Stimulated activated CD8-positive, alpha-beta memory T cell treated with anti-CD3 and anti-CD28 coated beads, Interleukin-12 subunit alpha, Interleukin-12 subunit beta, amount 100 ng/mL, for 1 hour (primary cell): ENCODE measurements at regions not wholly inside any gene's neighbourhood (a gene's known extent, or its start where the extent isn't known, plus 50 kb on each side); places are given as distances from the start of the nearest gene placed in this dataset.
"Not testable (repeated sequence)": the region's sequence is repeated elsewhere in the genome, so short reads cannot be mapped to it uniquely, and the experiment has no call there.

Source experiments
- DNase-seq: peaks from one replicate; pipeline ENCODE4 v3.0.0-alpha.2; 2020; ENCODE audit warnings: low read depth

DNA sequence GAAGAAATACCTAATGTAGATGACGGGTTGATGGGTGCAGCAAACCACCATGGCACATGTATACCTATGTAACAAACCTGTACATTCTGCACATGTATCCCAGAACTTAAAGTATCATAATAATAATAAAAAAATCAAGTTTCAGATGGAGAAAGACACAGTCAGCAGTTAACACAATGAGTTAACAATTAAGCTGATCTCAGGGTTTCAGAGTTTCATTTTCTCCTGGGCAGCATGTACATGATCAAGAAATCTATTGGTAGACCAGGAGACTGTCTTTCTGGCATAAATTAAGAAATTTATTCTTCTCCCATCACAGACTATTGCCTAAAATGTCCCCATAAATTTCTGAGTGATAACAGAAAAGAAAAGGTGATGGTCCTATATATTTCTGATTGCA is 155.3 kb downstream of the RAD51AP2 start:
- no peak for DNase-seq

DNA sequence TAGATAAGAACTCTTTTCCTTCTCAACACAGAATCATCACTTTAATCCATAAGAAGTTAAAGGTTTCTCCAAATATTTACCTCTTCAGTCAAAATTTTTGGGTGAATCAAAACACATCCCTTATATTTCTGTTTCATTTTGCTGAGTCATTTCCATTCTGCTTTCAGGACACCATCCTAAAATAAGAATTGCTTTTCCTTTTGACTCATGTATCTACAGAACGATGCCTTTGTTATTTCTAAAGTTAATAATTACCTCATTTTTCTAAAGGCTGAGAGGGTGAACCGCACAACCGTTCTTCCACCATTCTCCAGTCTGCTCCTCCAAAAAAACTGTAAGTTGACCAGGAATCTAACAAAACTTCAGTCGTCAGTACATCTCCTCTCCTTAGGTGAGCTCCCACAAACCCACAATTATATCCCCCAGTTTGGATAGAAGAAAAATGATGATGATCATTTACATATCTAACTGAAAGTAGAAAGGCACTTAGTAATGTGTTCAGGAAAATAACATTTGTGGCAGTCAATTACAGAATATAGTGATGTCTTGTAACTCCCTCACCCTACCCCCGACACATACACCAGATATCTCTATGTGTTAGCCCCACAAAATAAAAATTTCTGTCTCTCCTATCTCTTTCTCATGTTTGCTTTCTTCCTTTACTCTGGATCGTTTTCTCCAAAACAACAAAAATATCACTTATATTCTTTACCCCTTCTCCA is 162.5 kb downstream of the RAD51AP2 start:
- DNase-seq: no peak

DNA sequence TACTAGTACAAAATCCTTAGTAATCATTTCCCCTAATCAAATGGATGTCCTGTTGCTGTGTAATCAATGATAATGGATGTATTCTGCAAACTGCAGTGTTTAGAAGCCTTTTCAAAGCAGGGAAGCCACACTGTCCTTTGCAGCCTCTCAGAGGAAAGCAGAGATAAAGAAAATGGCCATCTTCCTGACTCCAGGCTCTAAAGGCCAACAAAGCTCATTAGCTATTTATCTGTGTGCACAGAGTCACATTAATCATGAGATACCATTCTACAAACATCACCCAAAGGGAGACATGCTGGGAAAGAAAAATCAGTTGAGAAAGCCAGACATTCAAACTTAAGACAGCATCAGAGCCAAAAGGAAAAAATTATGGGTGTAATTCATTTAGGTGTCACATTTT is 165.0 kb downstream of the RAD51AP2 start:
- no peak for DNase-seq

DNA sequence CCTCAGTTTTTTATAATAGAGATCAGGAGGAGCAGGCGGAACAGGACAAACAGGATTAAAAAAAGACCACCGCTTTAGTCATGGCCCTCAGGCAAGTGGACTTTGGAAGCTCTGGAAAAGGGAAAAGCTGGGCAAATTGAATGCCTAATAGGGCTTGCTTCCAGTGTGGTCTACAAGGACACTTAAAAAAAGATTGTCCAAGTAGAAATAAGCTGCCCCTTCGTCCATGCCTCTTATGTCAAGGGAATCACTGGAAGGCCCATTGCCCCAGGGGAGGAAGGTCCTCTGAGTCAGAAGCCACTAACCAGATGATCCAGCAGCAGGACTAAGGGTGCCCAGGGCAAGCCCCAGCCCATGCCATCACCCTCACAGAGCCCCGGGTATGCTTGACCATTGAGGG is 175.5 kb downstream of the RAD51AP2 start:
- not testable (repeated sequence) for DNase-seq

DNA sequence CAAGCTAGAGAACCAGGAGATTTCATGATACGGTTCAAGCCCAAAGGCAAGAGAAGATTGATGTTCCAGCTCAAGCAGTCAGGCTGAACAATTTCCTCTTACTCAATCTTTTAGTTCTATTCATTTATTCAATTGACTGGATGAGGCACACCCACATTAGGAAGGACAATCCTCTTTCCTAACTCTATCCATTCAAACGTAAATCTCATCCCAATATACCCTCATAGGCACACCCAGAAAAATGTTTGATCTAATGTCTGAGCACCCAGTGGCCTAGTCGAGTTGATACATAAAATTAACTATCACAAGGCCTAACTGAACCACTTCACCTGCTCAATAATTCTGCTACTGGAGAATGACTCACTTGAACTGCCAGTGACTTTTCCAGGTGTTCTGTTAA is 180.7 kb downstream of the RAD51AP2 start:
- DNase-seq: no peak

DNA sequence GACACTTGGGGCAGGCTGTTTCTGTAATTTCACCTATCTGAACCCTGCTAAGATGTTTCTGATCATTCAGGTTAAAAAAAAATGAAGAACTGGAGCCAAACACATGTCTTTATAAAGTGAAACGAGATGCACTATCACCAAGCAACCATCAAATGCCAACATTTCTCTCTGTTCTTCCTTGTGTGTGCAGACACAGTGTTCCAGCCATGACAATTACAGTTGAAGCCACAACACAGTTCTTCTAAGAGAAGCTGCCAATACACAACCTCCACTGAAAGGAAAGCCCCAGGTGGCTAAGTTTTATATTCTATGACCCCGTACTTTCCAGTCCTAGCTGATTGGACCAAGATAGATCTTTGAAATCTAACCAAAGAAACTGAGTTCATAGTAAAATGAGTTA is 181.8 kb downstream of the RAD51AP2 start:
- DNase-seq: no peak

DNA sequence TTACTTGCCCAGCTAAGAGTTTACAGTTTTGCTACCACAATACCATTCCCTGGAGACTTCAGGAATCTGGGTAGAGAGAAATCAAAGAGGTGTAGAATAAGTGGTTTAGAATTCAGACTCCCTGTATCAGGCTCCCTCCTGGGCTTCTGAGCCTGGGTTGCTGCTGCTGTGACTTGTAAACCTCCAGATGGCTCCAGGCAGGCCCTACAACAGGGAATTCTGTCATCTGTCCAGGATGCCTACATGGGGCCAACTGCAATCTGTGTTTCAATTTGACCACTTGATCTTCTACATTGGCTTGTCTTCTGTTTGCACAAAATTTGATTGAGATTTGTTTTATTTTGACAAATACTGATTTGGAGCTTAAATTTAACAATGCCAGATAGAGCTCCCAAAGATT is 183.9 kb downstream of the RAD51AP2 start:
- no peak for DNase-seq

DNA sequence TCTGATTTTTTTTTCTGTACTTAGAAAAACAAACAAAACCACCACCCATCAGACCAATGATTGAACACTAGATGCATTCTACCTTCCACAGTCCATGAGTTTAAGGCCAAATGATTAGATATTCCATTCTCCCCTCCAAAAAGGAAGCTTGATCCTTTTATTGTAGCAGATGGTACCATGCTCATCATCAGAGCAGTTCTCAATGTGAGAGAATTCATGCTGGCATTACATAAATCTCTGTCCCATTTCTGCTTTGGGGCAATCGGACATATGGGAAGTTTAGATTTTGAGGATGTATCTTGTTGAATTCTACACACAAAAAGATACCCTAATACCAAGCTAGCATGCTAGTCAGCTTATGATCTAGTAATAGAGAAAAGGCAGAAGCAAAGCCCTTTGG is 186.6 kb downstream of the RAD51AP2 start:
- DNase-seq: no peak

DNA sequence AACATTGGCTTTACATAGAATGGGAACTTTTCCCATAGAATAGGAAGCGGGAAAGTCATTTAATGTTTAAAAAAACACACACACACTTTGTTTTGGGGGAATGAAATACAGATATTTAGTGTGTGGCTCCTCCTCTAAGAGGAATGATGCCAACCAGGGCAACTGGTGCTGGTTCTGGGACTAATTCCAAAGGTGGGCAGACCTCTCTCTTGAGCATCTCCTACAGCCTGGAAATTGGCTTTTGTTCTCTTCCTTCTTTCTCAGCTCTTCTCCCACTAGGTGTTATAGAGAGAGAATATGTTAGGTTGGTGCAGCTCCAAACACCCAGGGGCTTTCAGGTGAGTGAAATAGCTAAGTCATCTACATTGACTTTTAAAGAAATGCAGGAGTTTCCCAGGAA is 190.1 kb downstream of the RAD51AP2 start:
- DNase-seq: no peak

DNA sequence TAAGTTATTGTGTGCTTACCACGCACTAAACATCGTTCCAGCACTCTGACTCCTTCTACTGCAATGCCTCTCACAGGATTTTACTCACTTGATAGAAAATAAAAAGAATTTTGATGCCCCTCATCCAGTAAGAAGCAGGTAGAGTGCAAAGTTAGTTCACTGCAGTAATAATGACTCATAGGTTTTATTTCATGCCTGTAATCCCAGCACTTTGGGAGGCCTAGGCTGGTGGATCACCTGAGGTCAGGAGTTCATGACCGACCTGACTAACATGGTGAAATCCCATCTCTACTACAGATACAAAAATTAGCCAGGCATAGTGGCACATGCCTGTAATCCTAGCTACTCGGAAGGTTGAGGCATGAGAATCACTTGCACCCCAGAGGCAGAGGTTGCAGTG is 190.6 kb downstream of the RAD51AP2 start:
- DNase-seq: no peak

DNA sequence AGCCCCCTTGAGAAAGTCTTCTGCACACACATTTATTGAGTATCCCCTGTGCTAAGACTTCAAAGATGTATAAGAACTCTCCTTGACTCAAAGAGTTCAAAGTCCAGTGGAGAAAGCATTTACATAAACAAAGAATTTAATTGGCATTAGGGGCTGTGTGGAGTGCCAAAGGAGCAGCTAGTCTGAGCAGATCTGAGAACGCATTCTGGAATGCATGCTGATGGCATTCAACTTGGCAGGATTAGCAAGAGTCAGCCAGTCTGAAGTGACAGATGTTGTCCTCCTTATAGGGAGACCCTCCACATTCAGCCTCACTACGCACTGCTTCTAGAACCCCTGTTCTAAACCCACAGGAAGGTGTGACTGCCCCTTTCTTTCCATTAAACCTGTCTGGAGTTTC is 191.5 kb downstream of the RAD51AP2 start:
- DNase-seq: no peak

DNA sequence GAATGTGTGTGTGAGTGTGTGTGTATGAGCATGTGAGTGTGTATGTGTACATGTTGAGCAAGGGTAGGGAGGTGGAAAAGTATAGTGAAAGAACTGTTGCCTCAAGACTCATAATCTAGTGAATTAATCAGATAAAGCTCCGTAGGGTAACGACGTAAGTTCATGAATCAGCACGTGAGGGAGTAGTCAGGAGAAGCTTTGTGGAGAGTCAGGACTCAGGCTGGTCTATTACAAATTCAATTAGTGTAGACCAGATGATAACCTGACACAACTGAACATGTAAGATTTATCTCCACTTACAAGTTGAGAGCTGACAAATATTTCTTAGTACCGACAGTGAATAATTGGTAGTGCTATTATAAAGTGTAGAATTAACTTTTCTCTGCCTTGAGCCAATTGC is 194.5 kb downstream of the RAD51AP2 start:
- DNase-seq: no peak

DNA sequence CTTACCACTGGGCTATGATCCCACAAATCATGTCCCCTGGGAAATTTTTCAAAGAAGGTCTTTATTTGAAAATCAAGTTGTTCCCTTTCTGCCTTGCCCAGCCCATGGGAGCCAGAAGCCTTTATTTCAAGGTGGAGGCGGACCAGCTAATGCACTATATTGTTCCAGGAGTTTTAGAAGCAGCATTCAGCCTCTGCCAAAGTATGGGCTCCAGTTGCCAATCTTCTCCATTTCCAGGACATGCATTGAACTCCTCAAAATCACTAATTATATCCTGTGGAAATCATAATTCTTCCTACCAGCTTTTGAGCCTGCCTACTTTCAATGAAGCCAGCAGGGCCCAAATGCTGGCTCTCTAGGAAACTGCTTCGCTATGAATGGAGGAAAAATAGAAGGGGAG is 195.8 kb downstream of the RAD51AP2 start:
- no peak for DNase-seq

DNA sequence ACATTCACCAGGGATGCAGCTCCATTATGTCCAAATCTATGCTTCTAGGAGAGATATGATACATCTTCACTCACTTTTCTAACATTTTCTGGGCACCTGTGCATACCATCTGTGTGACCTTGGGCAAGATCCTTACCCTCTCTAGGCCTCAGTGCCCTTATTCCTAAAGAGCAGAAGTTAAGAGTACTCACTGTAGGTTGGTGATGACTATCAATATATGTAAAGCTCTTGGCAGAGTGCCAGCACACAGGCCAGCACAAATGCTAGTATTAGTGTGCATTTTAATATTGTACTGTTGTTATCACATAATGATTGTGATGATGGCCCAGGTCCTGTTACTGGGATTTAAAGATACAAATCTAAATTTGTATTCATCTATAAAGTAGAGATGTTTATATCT is 199.2 kb downstream of the RAD51AP2 start:
- no peak for DNase-seq

DNA sequence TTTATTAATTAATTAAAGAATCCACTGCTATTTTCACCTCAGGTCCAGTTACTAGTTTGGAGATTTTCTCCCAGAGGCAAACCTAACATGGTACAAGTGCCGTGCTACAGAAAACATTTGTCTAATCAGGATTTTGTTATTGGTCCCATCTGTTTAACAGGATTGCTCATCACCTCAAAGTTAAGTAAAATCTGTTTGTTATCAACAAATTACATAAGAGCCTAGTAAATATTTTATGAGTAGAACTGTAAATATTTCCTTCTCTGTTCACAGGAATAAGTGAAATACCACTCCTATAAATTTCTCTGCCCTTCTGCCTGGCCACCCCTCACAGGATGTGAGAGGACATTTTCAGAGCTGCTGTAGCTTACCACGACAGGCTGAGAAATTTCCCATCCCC is 200.2 kb downstream of the RAD51AP2 start:
- DNase-seq: no peak

DNA sequence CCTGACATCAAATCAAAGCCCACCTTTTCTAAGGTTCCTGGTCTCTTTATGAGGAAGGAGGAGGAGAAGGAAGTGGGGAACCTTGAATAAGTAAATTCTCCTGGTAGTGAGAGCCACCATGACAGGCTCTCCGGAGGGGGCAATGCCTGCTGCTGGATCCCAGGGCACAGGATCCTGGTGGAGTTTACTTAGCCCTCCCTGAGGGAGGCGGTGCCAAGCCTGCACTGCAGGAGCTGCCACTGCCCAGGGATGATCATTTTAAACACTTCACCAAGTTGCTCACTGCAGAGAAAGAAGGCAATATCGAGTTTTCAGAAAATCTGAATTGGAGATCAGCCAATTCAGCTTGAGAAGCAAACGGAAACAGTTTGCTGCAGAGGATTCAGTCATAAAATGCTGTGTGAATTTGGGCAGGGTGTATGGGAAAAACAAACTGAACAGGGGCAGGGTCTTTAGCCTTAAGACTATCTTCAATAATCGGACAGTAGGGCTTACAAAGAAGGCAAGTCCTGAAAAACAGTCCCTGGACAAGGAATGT is 200.7 kb downstream of the RAD51AP2 start:
- DNase-seq: no peak

DNA sequence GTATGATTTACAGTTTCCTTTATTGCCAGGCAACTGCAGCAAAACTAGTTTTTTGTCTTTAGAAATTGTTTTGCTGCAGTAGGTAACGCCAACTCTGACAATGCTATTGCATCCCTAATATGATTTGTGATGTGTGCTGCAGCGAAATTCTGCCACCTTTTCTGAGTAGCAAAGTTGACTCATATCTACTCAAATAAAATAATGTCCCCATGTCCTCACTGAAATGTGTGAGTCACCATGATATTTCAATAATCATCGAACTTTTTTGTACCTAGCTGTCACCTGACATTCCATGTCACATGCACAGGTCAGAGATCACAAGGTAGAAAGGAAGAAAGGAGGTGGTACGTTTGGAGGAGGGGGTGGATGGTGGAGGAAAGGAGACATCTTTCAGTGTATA is 205.0 kb downstream of the RAD51AP2 start:
- DNase-seq: no peak

DNA sequence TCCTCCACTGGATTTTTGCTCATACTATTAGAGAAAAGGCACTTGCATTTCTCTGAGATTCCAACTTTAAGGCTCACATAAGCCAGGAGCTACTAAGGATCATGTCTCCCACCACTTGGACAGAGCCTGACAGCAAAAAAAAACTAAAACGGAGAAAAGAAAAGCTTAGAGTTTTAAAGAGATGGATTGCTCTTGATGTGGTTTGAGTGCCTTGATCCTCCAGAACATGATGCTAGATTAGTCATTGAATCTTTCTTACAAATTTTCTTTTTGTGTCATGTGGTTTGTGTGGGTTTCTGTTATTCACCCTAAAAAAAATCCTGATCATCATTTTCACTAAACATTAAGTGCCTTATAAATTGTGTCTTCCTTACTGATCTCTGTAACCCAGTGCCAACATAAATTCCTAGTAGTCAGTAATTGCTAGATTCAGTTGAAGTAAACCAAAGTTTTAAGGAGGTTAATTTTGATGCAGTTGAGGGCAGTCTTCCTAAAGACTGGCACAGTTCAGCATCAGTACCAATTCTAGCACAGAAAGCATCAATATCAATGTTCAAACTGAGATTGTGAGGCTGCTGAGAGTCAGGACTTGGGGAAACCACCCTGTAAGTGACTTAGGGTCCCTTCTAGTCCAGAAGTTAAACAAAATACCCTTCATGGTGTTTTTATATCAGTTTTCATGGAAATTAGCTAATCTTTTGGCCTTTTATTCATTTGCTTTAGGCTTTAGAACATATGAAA is 206.3 kb downstream of the RAD51AP2 start:
- DNase-seq: no peak

DNA sequence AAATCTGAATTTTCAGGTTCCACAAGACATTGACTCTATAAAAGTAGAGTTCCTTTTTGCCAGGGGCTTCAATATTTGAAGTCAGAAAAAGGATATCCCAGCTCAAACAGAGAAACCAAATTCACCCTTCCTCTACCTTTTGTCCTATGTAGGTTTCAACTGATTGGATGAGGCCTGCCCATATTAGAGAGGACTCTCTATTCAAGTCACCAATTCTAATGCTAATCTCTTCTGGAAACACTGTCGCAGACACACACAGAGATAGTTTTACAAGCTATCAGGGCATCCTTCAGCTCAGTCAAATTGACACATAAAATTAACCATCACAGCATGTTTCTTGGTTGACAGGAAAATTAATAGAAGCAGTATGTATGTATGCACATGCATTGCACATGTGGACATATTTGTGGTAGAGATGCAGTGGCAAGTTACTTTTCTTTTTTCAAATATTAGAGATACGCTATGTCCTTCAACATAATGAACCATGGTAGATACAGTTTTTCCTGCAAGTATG is 207.1 kb downstream of the RAD51AP2 start:
- DNase-seq: no peak

DNA sequence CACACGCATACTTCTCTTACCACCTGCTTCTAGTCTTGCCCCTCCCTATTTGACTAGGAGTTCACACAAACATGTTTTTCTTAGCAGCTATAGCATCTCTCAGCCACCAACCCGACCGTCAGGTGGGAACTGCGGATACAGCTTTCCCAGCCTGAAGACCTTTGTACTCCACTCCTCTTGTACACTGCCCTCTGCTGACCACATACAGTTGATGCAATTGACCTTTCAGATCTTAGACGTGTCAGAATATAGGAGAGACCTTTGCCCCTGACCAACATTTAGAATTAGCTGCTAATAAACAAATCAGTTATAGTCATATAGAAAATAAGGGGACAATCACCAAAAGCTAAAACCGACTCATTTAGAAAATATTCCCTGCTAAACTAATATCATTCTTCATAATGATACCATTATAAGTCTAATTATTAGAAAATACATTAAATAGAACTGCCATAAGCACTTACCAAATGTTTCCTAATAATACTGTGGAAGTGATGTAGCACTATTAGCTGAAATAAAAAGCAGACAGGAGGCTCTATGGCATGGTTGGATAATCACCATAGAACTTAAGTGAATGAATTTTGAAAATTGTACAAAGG is 208.4 kb downstream of the RAD51AP2 start:
- DNase-seq: no peak

DNA sequence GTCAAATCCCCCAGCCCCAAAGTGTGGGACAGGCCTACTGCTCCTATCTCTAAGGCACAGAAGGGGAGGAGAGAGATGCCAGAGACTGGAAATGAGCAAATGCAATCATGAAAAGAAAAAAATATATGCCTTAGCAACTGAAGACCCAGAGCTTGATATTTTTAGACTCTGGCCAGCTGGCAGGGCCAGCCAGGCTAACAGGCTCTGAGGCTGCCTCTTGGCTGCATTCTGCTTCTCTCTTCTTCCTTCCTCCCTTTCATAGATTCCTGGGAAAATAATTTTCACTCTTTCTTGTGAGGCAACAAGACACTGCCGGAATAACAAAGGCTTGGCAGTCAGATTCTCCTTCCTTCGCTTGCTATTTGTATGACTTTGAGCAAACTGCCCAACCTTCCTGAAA is 209.1 kb downstream of the RAD51AP2 start:
- no peak for DNase-seq

DNA sequence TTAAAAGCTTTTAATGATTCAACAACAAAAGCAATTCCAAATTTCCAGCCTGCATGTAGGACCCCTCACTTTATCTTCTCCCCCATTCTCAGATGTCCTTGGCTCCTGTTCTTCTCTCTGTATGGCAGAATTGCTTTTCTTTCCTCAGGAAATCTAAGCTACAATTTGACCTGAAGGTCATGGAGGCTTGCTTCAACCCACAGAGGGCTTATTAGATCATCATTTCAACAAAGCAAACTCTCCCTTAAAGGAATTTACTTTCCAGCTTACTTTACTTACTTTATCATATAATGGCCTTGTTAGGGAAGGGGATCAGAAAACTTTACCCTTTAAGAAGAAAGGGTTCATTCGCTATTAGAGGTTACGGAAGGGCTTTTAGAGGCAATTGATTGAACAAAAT is 211.5 kb downstream of the RAD51AP2 start:
- no peak for DNase-seq

DNA sequence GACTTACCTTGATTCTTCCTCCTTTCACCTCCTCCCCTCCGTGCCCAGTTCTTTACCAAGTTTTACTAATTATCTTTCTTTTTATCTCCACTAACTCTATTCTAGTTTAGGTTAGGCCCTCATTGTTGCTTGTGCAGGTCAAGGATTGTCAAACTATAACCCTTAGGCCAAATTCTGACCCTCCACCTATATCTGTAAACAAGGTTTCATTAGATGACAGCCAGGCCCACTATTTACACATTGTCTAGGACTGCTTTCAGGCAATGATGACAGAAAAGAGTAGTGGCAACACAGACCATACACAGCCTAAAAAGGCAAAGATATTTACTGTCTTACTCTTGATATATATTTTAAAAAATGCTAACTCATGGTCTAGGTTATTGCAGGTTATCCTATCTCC is 212.0 kb downstream of the RAD51AP2 start:
- DNase-seq: no peak
